Stimulated activated CD4-positive, alpha-beta T cell treated with anti-CD3 and anti-CD28 coated beads, Interleukin-12 subunit alpha, Interleukin-12 subunit beta, amount 100 ng/mL, for 48 hours (primary cell): ENCODE measurements at regions not wholly inside any gene's neighbourhood (a gene's known extent, or its start where the extent isn't known, plus 50 kb on each side); places are given as distances from the start of the nearest gene placed in this dataset.
"Not testable (repeated sequence)": the region's sequence is repeated elsewhere in the genome, so short reads cannot be mapped to it uniquely, and the experiment has no call there.

ENCODE experiments used
- DNase-seq, 3 donors: peaks; one replicate each; pipeline ENCODE4 v3.0.0-alpha.2; 2020; ENCODE audit warnings: low read depth in 2 of 3, low spot score in 1 of 3

- no peak for DNase-seq
These were observed 951.8 kb downstream of the SLC6A15 start for GRCh38 chr12:83960767-83961166.

GRCh38 chr12:83958997-83959396 lies 953.6 kb downstream of the SLC6A15 start:
- DNase-seq: no peak

- no peak for DNase-seq
These were observed 957.5 kb downstream of the SLC6A15 start for GRCh38 chr12:83954956-83955601.

GRCh38 chr12:83954071-83954789 lies 958.4 kb downstream of the SLC6A15 start:
- no peak for DNase-seq

- no peak for DNase-seq
These were observed 966.7 kb downstream of the SLC6A15 start for GRCh38 chr12:83945871-83946270.

- no peak for DNase-seq
These were observed 972.9 kb downstream of the SLC6A15 start for GRCh38 chr12:83939718-83940117.

GRCh38 chr12:83933615-83934014 lies 979.0 kb downstream of the SLC6A15 start:
- DNase-seq: no peak

GRCh38 chr12:83932011-83932410 lies 980.6 kb downstream of the SLC6A15 start:
- DNase-seq: no peak

- no peak for DNase-seq
These were observed 981.1 kb downstream of the SLC6A15 start for GRCh38 chr12:83931451-83931850.

GRCh38 chr12:83929792-83930191 lies 982.8 kb downstream of the SLC6A15 start:
- not testable (repeated sequence) for DNase-seq

- no peak for DNase-seq
These were observed 991.6 kb downstream of the SLC6A15 start for GRCh38 chr12:83920821-83921547.

- no peak for DNase-seq
These were observed 993.5 kb downstream of the SLC6A15 start for GRCh38 chr12:83919081-83919480.

GRCh38 chr12:83904175-83904574 lies 1008.4 kb downstream of the SLC6A15 start:
- DNase-seq: no peak

- no peak for DNase-seq
These were observed 1016.2 kb downstream of the SLC6A15 start for GRCh38 chr12:83896416-83896815.

- no peak for DNase-seq
These were observed 1019.5 kb downstream of the SLC6A15 start for GRCh38 chr12:83893101-83893500.

- no peak for DNase-seq
These were observed 1022.9 kb downstream of the SLC6A15 start for GRCh38 chr12:83889745-83890144.

- no peak for DNase-seq
These were observed 1026.1 kb downstream of the SLC6A15 start for GRCh38 chr12:83886479-83886878.

GRCh38 chr12:83870921-83871599 lies 1041.5 kb downstream of the SLC6A15 start:
- not testable (repeated sequence) for DNase-seq

- no peak for DNase-seq
These were observed 1046.1 kb downstream of the SLC6A15 start for GRCh38 chr12:83866477-83866876.

GRCh38 chr12:83865431-83865830 lies 1047.2 kb downstream of the SLC6A15 start:
- no peak for DNase-seq

GRCh38 chr12:83864054-83864453 lies 1048.5 kb downstream of the SLC6A15 start:
- DNase-seq: no peak

- no peak for DNase-seq
These were observed 1053.6 kb downstream of the SLC6A15 start for GRCh38 chr12:83859021-83859420.
